ENCODE measurements at regions not wholly inside any gene's neighbourhood (a gene's known extent, or its start where the extent isn't known, plus 50 kb on each side); places are given as distances from the start of the nearest gene placed in this dataset.

DNA sequence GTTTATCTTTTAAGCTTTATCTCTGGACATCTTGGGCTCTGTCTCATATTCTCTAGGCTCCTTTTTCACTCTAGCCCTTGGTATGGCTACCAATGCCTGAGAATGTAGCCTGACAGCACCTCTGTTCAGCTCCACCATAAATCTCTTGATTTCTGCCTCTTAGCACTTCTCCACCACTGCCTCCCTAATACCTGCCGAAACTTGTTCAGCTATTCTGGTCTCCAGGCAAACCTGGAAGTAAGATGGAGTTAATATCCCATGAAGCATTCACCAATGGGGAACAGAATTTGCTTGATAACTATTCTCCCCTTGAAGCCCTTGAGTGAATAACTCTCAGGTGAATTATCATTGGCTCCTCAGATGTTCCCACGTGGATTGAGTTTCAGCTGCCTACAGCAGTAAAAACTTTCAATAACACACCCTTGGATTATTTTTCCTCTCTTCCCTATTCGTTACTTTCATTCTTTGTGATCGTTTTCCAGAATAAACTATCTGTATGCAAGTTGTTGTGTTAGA is 145.6 kb downstream of the EVA1A start:
- Histone ChIP-seq H4K8ac (ENCODE audit: low read depth, low read length) (no peak overlapping the region), H2AK5ac (ENCODE audit: low read length) (no peak overlapping the region), H3K4ac (ENCODE audit: low read depth, low read length) (no peak overlapping the region), H3K27ac (ENCODE audit: low read depth, low read length) (no peak overlapping the region), H3K4me2 (ENCODE audit: low read length) (no peak overlapping the region), H3K4me1 (ENCODE audit: control insufficient read depth, low read depth, low read length) (peaks cover 7% of the 10 kb centered on the region), H2BK5ac (ENCODE audit: low read length) (no peak overlapping the region), H3K9ac (ENCODE audit: low read length) (no peak overlapping the region), H3K56ac (ENCODE audit: low read length) (no peak overlapping the region), H3K27me3 (ENCODE audit: insufficient read depth, low read length, poor library complexity) (no peaks in the 10 kb centered on the region), H3K79me2 (ENCODE audit: control insufficient read depth, insufficient read depth, low read length) (no peaks in the 10 kb centered on the region), H4K5ac (ENCODE audit: low read length) (no peak overlapping the region), H3K18ac (ENCODE audit: low read length) (no peak overlapping the region), H2BK15ac (replicated peaks; ENCODE audit: low read depth) (no peak overlapping the region), H3K36me3 (ENCODE audit: control insufficient read depth, insufficient read depth, low read length) (no peaks in the 10 kb centered on the region), H3K79me1 (ENCODE audit: low read length) (no peaks in the 10 kb centered on the region), H3K23ac (ENCODE audit: low read length) (no peak overlapping the region), H3K4me3 (ENCODE audit: low read length) (no peak overlapping the region), H2BK120ac (ENCODE audit: low read depth, low read length) (no peak overlapping the region)
- WGBS (ENCODE audit: extremely low coverage, insufficient coverage, low lambda C conversion rate): no CpG with 5 or more reads among the region's 4 CpGs
- DNase-seq: no peak

DNA sequence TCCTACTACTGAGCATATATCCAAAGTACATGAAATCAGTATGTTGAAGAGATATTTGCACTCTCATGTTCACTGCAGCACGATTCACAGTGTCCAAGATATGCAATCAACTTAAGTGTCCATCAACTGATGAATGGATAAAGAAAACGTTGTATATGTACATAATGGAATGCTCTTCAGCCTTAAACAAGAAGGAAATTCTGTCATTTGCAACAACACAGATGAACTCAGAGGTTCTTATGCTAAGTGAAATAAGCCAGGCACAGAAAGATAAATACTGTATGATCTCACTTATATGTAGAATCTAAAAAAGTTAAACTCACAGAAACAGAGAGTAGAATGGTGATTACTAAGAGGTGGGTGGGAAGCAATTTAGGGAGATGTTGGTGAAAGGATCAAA is 149.2 kb downstream of the EVA1A start:
- Histone ChIP-seq H3K4me1 (ENCODE audit: control insufficient read depth, low read depth, low read length) (peaks cover 2% of the 10 kb centered on the region), H3K27me3 (ENCODE audit: insufficient read depth, low read length, poor library complexity) (no peaks in the 10 kb centered on the region), H2BK15ac (replicated peaks; ENCODE audit: low read depth) (no peak overlapping the region), H3K4ac (ENCODE audit: low read depth, low read length) (no peak overlapping the region), H4K8ac (ENCODE audit: low read depth, low read length) (no peak overlapping the region), H2AK5ac (ENCODE audit: low read length) (no peak overlapping the region), H3K18ac (ENCODE audit: low read length) (no peak overlapping the region), H3K4me3 (ENCODE audit: low read length) (no peak overlapping the region), H3K36me3 (ENCODE audit: control insufficient read depth, insufficient read depth, low read length) (no peaks in the 10 kb centered on the region), H3K79me2 (ENCODE audit: control insufficient read depth, insufficient read depth, low read length) (no peaks in the 10 kb centered on the region), H3K23ac (ENCODE audit: low read length) (no peak overlapping the region), H4K5ac (ENCODE audit: low read length) (no peak overlapping the region), H3K4me2 (ENCODE audit: low read length) (no peak overlapping the region), H2BK5ac (ENCODE audit: low read length) (no peak overlapping the region), H3K27ac (ENCODE audit: low read depth, low read length) (no peak overlapping the region), H2BK120ac (ENCODE audit: low read depth, low read length) (no peak overlapping the region), H3K56ac (ENCODE audit: low read length) (no peak overlapping the region), H3K79me1 (ENCODE audit: low read length) (no peaks in the 10 kb centered on the region), H3K9ac (ENCODE audit: low read length) (no peak overlapping the region)
- no CpG with 5 or more reads among the region's 2 CpGs for WGBS (ENCODE audit: extremely low coverage, insufficient coverage, low lambda C conversion rate)
- DNase-seq: no peak

DNA sequence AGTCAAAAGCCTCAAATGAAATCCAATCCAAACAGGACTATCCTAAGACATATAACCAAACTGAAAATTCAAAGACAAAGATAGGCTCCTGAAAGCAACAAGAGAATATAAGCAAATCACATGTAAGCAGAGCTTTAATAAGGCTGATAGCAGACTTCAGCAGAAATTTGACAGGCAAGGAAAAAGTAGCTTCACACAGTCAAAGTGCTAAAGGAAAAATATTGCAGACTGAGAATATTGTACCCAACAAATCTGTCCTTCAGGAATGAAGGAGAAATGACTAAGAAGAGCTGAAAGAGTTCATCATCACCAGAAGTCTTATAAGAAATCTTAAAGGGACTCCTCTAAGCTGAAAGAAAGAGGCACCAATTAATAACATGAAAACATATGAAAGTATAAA is 150.0 kb downstream of the EVA1A start:
- Histone ChIP-seq H3K4me3 (ENCODE audit: low read length) (no peak overlapping the region), H3K18ac (ENCODE audit: low read length) (no peak overlapping the region), H4K5ac (ENCODE audit: low read length) (no peak overlapping the region), H3K4ac (ENCODE audit: low read depth, low read length) (no peak overlapping the region), H3K27ac (ENCODE audit: low read depth, low read length) (no peak overlapping the region), H3K27me3 (ENCODE audit: insufficient read depth, low read length, poor library complexity) (no peaks in the 10 kb centered on the region), H3K56ac (ENCODE audit: low read length) (no peak overlapping the region), H3K36me3 (ENCODE audit: control insufficient read depth, insufficient read depth, low read length) (no peaks in the 10 kb centered on the region), H2BK5ac (ENCODE audit: low read length) (no peak overlapping the region), H3K4me1 (ENCODE audit: control insufficient read depth, low read depth, low read length) (no peaks in the 10 kb centered on the region), H3K4me2 (ENCODE audit: low read length) (no peak overlapping the region), H3K23ac (ENCODE audit: low read length) (no peak overlapping the region), H3K79me2 (ENCODE audit: control insufficient read depth, insufficient read depth, low read length) (no peaks in the 10 kb centered on the region), H2BK15ac (replicated peaks; ENCODE audit: low read depth) (no peak overlapping the region), H2BK120ac (ENCODE audit: low read depth, low read length) (no peak overlapping the region), H3K79me1 (ENCODE audit: low read length) (no peaks in the 10 kb centered on the region), H2AK5ac (ENCODE audit: low read length) (no peak overlapping the region), H3K9ac (ENCODE audit: low read length) (no peak overlapping the region), H4K8ac (ENCODE audit: low read depth, low read length) (no peak overlapping the region)
- DNase-seq: no peak

DNA sequence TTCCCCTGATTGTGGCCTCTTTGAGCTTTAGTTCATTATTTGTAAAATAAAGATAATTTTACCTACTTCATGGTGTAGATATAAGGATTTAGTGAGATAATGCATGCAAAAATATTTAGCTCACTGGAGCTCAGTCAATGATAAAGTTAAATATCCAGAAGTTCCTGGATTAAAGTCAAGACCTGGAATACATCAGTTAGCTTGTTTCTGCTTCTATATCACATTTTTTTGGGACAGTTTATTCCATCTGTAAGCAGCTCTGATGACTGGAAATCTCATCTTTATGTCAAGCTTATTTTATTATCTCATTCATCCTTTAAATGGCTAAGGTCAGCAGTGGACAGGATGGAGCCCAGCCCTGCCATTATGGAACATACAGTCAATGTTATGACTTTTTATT is 152.0 kb downstream of the EVA1A start:
- no peak for DNase-seq
- H3K36me3 ChIP-seq (ENCODE audit: control insufficient read depth, insufficient read depth, low read length): no peaks in the 10 kb centered on the region
- H4K5ac ChIP-seq (ENCODE audit: low read length): no peak overlapping the region
- no peak overlapping the region for H3K23ac ChIP-seq (ENCODE audit: low read length)
- no peak overlapping the region for H2BK120ac ChIP-seq (ENCODE audit: low read depth, low read length)
- no peaks in the 10 kb centered on the region for H3K27me3 ChIP-seq (ENCODE audit: insufficient read depth, low read length, poor library complexity)
- no peak overlapping the region for H3K9ac ChIP-seq (ENCODE audit: low read length)
- no peak overlapping the region for H4K8ac ChIP-seq (ENCODE audit: low read depth, low read length)
- H2BK5ac ChIP-seq (ENCODE audit: low read length): no peak overlapping the region
- H3K4ac ChIP-seq (ENCODE audit: low read depth, low read length): no peak overlapping the region
- no peaks in the 10 kb centered on the region for H3K79me1 ChIP-seq (ENCODE audit: low read length)
- no peaks in the 10 kb centered on the region for H3K79me2 ChIP-seq (ENCODE audit: control insufficient read depth, insufficient read depth, low read length)
- H3K56ac ChIP-seq (ENCODE audit: low read length): no peak overlapping the region
- no peak overlapping the region for H3K4me2 ChIP-seq (ENCODE audit: low read length)
- H2BK15ac ChIP-seq (replicated peaks; ENCODE audit: low read depth): no peak overlapping the region
- H2AK5ac ChIP-seq (ENCODE audit: low read length): no peak overlapping the region
- no peak overlapping the region for H3K4me3 ChIP-seq (ENCODE audit: low read length)
- no peak overlapping the region for H3K18ac ChIP-seq (ENCODE audit: low read length)
- no peaks in the 10 kb centered on the region for H3K4me1 ChIP-seq (ENCODE audit: control insufficient read depth, low read depth, low read length)
- H3K27ac ChIP-seq (ENCODE audit: low read depth, low read length): no peak overlapping the region

DNA sequence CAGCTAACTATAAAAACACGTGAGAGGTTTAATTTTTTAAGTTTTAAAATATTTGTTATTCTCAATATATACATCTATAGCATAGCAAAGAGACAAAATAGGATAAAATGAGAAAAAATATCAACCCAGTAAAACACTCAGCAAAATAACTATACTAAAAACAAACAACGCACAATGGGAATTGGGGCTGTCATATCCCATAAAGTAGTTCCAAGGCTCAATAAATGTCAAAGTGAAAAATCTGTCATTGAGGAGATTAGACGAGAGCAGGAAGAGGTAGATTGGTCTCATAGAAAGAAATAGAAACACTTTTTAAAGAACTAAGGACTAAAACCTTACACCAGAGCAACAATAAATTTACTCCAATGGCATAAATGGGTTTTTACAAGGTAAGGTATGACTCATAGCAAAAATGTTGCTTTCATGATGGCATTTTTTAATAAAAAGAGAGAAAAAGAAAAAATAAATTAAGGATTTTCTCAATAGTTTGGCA is 153.7 kb downstream of the EVA1A start:
- Histone ChIP-seq H3K79me1 (ENCODE audit: low read length) (no peaks in the 10 kb centered on the region), H3K4me2 (ENCODE audit: low read length) (no peak overlapping the region), H3K79me2 (ENCODE audit: control insufficient read depth, insufficient read depth, low read length) (no peaks in the 10 kb centered on the region), H3K4ac (ENCODE audit: low read depth, low read length) (no peak overlapping the region), H3K23ac (ENCODE audit: low read length) (no peak overlapping the region), H3K56ac (ENCODE audit: low read length) (no peak overlapping the region), H3K36me3 (ENCODE audit: control insufficient read depth, insufficient read depth, low read length) (no peaks in the 10 kb centered on the region), H3K9ac (ENCODE audit: low read length) (no peak overlapping the region), H2BK15ac (replicated peaks; ENCODE audit: low read depth) (no peak overlapping the region), H3K18ac (ENCODE audit: low read length) (no peak overlapping the region), H2AK5ac (ENCODE audit: low read length) (no peak overlapping the region), H4K8ac (ENCODE audit: low read depth, low read length) (no peak overlapping the region), H3K27me3 (ENCODE audit: insufficient read depth, low read length, poor library complexity) (no peaks in the 10 kb centered on the region), H2BK5ac (ENCODE audit: low read length) (no peak overlapping the region), H3K27ac (ENCODE audit: low read depth, low read length) (no peak overlapping the region), H3K4me1 (ENCODE audit: control insufficient read depth, low read depth, low read length) (no peaks in the 10 kb centered on the region), H2BK120ac (ENCODE audit: low read depth, low read length) (no peak overlapping the region), H4K5ac (ENCODE audit: low read length) (no peak overlapping the region), H3K4me3 (ENCODE audit: low read length) (no peak overlapping the region)
- DNase-seq: no peak
- no CpG with 5 or more reads among the region's 3 CpGs for WGBS (ENCODE audit: extremely low coverage, insufficient coverage, low lambda C conversion rate)

DNA sequence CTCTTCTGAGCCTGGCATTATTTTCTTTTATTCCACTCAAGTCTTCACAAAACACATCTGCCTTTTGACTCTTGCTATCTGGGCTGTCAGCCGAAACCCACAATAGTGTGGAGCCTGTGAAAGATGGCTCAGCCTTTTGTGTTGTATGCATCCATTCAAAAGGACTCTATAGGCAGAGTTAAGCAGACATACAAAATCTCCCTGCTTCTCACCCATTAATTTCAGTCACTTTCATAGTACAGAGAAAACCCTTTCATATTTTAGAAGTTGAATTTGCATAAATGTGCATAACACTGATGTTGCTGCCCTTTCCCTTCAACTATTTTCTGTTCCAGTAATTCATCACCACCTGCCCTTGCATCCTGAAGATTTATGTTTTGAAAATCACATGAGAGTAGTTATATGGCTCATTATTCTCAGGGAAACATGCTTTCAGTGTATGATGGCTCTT is 154.6 kb downstream of the EVA1A start:
- Histone ChIP-seq H3K4ac (ENCODE audit: low read depth, low read length) (no peak overlapping the region), H2BK120ac (ENCODE audit: low read depth, low read length) (no peak overlapping the region), H2AK5ac (ENCODE audit: low read length) (no peak overlapping the region), H2BK15ac (replicated peaks; ENCODE audit: low read depth) (no peak overlapping the region), H3K79me1 (ENCODE audit: low read length) (no peaks in the 10 kb centered on the region), H2BK5ac (ENCODE audit: low read length) (no peak overlapping the region), H3K4me1 (ENCODE audit: control insufficient read depth, low read depth, low read length) (no peaks in the 10 kb centered on the region), H3K23ac (ENCODE audit: low read length) (no peak overlapping the region), H3K9ac (ENCODE audit: low read length) (no peak overlapping the region), H4K8ac (ENCODE audit: low read depth, low read length) (no peak overlapping the region), H3K4me3 (ENCODE audit: low read length) (no peak overlapping the region), H3K27ac (ENCODE audit: low read depth, low read length) (no peak overlapping the region), H3K56ac (ENCODE audit: low read length) (no peak overlapping the region), H3K36me3 (ENCODE audit: control insufficient read depth, insufficient read depth, low read length) (no peaks in the 10 kb centered on the region), H3K27me3 (ENCODE audit: insufficient read depth, low read length, poor library complexity) (no peaks in the 10 kb centered on the region), H3K4me2 (ENCODE audit: low read length) (no peak overlapping the region), H3K18ac (ENCODE audit: low read length) (no peak overlapping the region), H3K79me2 (ENCODE audit: control insufficient read depth, insufficient read depth, low read length) (no peaks in the 10 kb centered on the region), H4K5ac (ENCODE audit: low read length) (no peak overlapping the region)
- DNase-seq: no peak
- WGBS (ENCODE audit: extremely low coverage, insufficient coverage, low lambda C conversion rate): no CpG with 5 or more reads among the region's 1 CpG

Data from mesendoderm (in vitro differentiated cells).